ENCODE measurements at regions not wholly inside any gene's neighbourhood (a gene's known extent, or its start where the extent isn't known, plus 50 kb on each side); places are given as distances from the start of the nearest gene placed in this dataset.
A peak's percentile ranks its signal among the peaks of the same experiment; 100 is the strongest.
"Not testable (repeated sequence)": the region's sequence is repeated elsewhere in the genome, so short reads cannot be mapped to it uniquely, and the experiment has no call there.

- POLR2A ChIA-PET: interaction anchor here (0.5 to 0.9 kb wide), 3 partner anchors 9 to 187 kb away, joined by 3 read pairs; no protein-coding TSS in a partner anchor
- no TSS peak for BruUV-seq (replicated peaks)
These were observed 245.3 kb upstream of the PITX2 start for GRCh38 chr4:110867981-110868720.

DNA sequence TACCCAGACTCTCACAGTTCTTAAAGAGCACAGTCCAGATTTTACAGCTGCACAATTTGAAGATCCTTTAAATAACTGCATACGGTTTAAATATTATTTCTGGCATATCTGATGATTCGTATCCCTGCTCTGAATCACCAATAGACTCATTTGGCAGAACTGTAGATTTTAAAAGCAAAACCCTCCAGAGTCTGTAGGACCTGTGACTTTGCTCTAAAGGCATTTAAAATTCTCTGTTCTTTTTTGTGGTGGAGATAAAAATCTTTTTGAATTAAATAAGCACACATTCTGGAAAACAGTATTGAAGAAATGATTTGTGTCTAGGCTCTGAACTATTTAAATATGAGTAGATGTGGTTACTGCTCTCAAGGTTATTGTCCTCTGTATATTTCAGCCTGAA is 246.2 kb upstream of the PITX2 start:
- H3K9me2 ChIP-seq (ENCODE audit: insufficient read depth, low read length): no peaks in the 10 kb centered on the region
- no peak overlapping the region for H3K27ac ChIP-seq (ENCODE audit: low read depth, low read length, poor library complexity, severe bottlenecking)
- CTCF ChIA-PET (ENCODE audit: unreplicated experiment): no interaction called here
- intact Hi-C loops (cut with micrococcal nuclease; ENCODE audit: unreplicated experiment): no loop called here
- H2AFZ ChIP-seq (ENCODE audit: low read length): no peak overlapping the region
- H3K4me2 ChIP-seq (ENCODE audit: low read length): no peak overlapping the region
- TF ChIP-seq, protein P1, sequence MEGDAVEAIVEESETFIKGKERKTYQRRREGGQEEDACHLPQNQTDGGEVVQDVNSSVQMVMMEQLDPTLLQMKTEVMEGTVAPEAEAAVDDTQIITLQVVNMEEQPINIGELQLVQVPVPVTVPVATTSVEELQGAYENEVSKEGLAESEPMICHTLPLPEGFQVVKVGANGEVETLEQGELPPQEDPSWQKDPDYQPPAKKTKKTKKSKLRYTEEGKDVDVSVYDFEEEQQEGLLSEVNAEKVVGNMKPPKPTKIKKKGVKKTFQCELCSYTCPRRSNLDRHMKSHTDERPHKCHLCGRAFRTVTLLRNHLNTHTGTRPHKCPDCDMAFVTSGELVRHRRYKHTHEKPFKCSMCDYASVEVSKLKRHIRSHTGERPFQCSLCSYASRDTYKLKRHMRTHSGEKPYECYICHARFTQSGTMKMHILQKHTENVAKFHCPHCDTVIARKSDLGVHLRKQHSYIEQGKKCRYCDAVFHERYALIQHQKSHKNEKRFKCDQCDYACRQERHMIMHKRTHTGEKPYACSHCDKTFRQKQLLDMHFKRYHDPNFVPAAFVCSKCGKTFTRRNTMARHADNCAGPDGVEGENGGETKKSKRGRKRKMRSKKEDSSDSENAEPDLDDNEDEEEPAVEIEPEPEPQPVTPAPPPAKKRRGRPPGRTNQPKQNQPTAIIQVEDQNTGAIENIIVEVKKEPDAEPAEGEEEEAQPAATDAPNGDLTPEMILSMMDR (conservative IDR thresholded peaks at IDR 0.05; ENCODE audit: low read length): no peak
- no peak for TF ChIP-seq EZH2phosphoT487 (IDR thresholded peaks at IDR 0.05; ENCODE audit: borderline replicate concordance, low read depth, low read length)
- peaks cover 6% of the 10 kb centered on the region for H3K4me1 ChIP-seq (ENCODE audit: insufficient read depth, low read length, poor library complexity, severe bottlenecking)
- no peak for DNase-seq (ENCODE audit: low spot score)
- no peak overlapping the region for H3K4me3 ChIP-seq (ENCODE audit: low read depth, low read length, poor library complexity, severe bottlenecking)
- BruUV-seq (replicated peaks): no TSS peak
- H3K79me2 ChIP-seq (ENCODE audit: insufficient read depth, low read depth, low read length): no peaks in the 10 kb centered on the region
- no peaks in the 10 kb centered on the region for H4K20me1 ChIP-seq (ENCODE audit: insufficient read depth, low read length)
- no peaks in the 10 kb centered on the region for H3K9me3 ChIP-seq (ENCODE audit: low read length)
- POLR2A ChIA-PET: no interaction called here
- H3K36me3 ChIP-seq (ENCODE audit: insufficient read depth, low read length): no peaks in the 10 kb centered on the region

More at GRCh38 chr4:110867981-110868720, 245.3 kb upstream of the PITX2 start:
- CTCF ChIA-PET (ENCODE audit: unreplicated experiment): no interaction called here
- H3K79me2 ChIP-seq (ENCODE audit: insufficient read depth, low read depth, low read length): no peaks in the 10 kb centered on the region
- no peak for TF ChIP-seq EZH2phosphoT487 (IDR thresholded peaks at IDR 0.05; ENCODE audit: borderline replicate concordance, low read depth, low read length)
- TF ChIP-seq, protein P1 (conservative IDR thresholded peaks at IDR 0.05; ENCODE audit: low read length): no peak
- H4K20me1 ChIP-seq (ENCODE audit: insufficient read depth, low read length): no peaks in the 10 kb centered on the region
- H3K4me2 ChIP-seq (ENCODE audit: low read length): no peak overlapping the region
- H3K36me3 ChIP-seq (ENCODE audit: insufficient read depth, low read length): no peaks in the 10 kb centered on the region
- H3K27ac ChIP-seq (ENCODE audit: low read depth, low read length, poor library complexity, severe bottlenecking): no peak overlapping the region
- H3K4me3 ChIP-seq (ENCODE audit: low read depth, low read length, poor library complexity, severe bottlenecking): no peak overlapping the region
- H2AFZ ChIP-seq (ENCODE audit: low read length): no peak overlapping the region
- intact Hi-C loops (cut with micrococcal nuclease; ENCODE audit: unreplicated experiment): no loop called here
- H3K4me1 ChIP-seq (ENCODE audit: insufficient read depth, low read length, poor library complexity, severe bottlenecking): peaks cover 6% of the 10 kb centered on the region
- no peaks in the 10 kb centered on the region for H3K9me3 ChIP-seq (ENCODE audit: low read length)
- DNase-seq (ENCODE audit: low spot score): no peak
- H3K9me2 ChIP-seq (ENCODE audit: insufficient read depth, low read length): no peaks in the 10 kb centered on the region

DNA sequence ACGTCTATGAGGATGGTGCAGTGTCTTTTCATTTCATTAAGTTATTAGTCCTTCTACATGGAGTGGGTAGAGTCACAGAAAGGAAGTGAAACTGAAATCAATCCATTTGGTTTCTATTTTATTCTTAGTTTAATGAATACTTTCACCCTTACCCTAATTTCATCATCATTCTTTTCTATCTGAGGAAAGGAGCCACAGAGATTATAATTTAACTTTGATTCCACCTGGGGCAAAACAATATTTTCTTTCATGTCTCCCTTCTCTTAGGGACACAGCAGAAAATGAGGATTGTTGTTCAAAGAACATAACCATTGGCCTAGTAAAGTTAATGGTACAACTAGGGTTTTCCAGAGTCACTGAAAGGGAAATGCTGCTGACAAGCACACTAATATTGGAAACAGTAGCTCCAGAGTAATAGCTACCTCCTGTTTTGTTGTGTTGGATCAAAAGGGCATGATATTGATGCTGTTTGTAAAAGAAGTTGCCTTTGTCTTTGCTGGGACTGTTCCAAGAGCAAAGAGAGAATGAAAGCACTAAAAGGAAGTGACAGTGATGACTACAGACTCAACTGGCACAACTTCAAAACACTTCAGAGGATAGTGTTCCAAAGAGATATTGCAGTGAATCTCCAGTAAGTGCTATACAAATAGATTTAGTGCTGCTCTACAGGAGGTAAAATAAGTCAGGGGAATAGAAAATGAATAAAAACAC is 247.1 kb upstream of the PITX2 start:
- CTCF ChIA-PET (ENCODE audit: unreplicated experiment): no interaction called here
- DNase-seq (ENCODE audit: low spot score): no peak
- intact Hi-C loops (cut with micrococcal nuclease; ENCODE audit: unreplicated experiment): no loop called here
- BruUV-seq (replicated peaks): no TSS peak
- Histone ChIP-seq H3K36me3 (ENCODE audit: insufficient read depth, low read length) (no peaks in the 10 kb centered on the region), H4K20me1 (ENCODE audit: insufficient read depth, low read length) (no peaks in the 10 kb centered on the region), H3K27ac (ENCODE audit: low read depth, low read length, poor library complexity, severe bottlenecking) (no peak overlapping the region), H2AFZ (ENCODE audit: low read length) (no peak overlapping the region), H3K4me2 (ENCODE audit: low read length) (peak overlapping the region; percentile 21; the same call in 1 of the 2 replicates), H3K4me3 (ENCODE audit: low read depth, low read length, poor library complexity, severe bottlenecking) (no peak overlapping the region), H3K9me2 (ENCODE audit: insufficient read depth, low read length) (no peaks in the 10 kb centered on the region), H3K4me1 (ENCODE audit: insufficient read depth, low read length, poor library complexity, severe bottlenecking) (peaks cover 6% of the 10 kb centered on the region), H3K9me3 (ENCODE audit: low read length) (no peaks in the 10 kb centered on the region), H3K79me2 (ENCODE audit: insufficient read depth, low read depth, low read length) (no peaks in the 10 kb centered on the region)
- TF ChIP-seq, protein P1 (conservative IDR thresholded peaks at IDR 0.05; ENCODE audit: low read length): no peak
- no peak for TF ChIP-seq EZH2phosphoT487 (IDR thresholded peaks at IDR 0.05; ENCODE audit: borderline replicate concordance, low read depth, low read length)
- POLR2A ChIA-PET: no interaction called here

DNA sequence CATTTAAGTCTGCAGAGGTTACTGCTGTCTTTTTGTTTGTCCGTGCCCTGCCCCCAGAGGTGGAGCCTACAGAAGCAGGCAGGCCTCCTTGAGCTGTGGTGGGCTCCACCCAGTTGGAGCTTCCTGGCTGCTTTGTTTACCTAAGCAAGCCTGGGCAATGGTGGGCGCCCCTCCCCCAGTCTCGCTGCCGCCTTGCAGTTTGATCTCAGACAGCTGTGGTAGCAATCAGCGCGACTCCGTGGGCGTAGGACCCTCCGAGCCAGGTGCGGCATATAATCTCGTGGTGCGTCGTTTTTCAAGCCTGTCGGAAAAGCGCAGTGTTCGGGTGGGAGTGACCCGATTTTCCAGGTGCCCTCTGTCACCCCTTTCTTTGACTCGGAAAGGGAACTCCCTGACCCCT is 253.3 kb upstream of the PITX2 start:
- intact Hi-C loops (cut with micrococcal nuclease; ENCODE audit: unreplicated experiment); H3K4me2 ChIP-seq (ENCODE audit: low read length); H3K4me1 ChIP-seq (ENCODE audit: insufficient read depth, low read length, poor library complexity, severe bottlenecking); H3K36me3 ChIP-seq (ENCODE audit: insufficient read depth, low read length); H3K9me2 ChIP-seq (ENCODE audit: insufficient read depth, low read length); DNase-seq (ENCODE audit: low spot score); H3K79me2 ChIP-seq (ENCODE audit: insufficient read depth, low read depth, low read length); H3K27ac ChIP-seq (ENCODE audit: low read depth, low read length, poor library complexity, severe bottlenecking); CTCF ChIA-PET (ENCODE audit: unreplicated experiment); H4K20me1 ChIP-seq (ENCODE audit: insufficient read depth, low read length); H3K9me3 ChIP-seq (ENCODE audit: low read length); POLR2A ChIA-PET; H2AFZ ChIP-seq (ENCODE audit: low read length); BruUV-seq (replicated peaks); H3K4me3 ChIP-seq (ENCODE audit: low read depth, low read length, poor library complexity, severe bottlenecking): not testable (repeated sequence)

Measured in OCI-LY7 (cell line).